Ascending aorta (tissue), 2 donors: ENCODE measurements at regions not wholly inside any gene's neighbourhood (a gene's known extent, or its start where the extent isn't known, plus 50 kb on each side); places are given as distances from the start of the nearest gene placed in this dataset.

Source experiments
- DNase-seq, 2 donors: peaks; one replicate each; pipeline ENCODE4 v3.0.0-alpha.2; 2019; ENCODE audit warnings: low spot score in 2 of 2
- H3K27ac ChIP-seq, 2 donors: fragments of 200-600 bp; sonication (generic); one replicate each; pipeline ENCODE4 v1.5.1; 2016 to 2017; ENCODE audit warnings: mild to moderate bottlenecking in 1 of 2
- H3K27me3 ChIP-seq: fragments of 200-600 bp; sonication (generic); one replicate; pipeline ENCODE4 v1.5.1; 2017
- H3K36me3 ChIP-seq, 2 donors: fragments of 200-600 bp; sonication (generic); one replicate each; pipeline ENCODE4 v1.5.1; 2016
- H3K4me1 ChIP-seq, 2 donors: fragments of 200-600 bp; sonication (generic); one replicate each; pipeline ENCODE4 v1.5.1; 2016 to 2017; ENCODE audit warnings: mild to moderate bottlenecking in 1 of 2
- H3K4me3 ChIP-seq, 2 donors: fragments of 200-600 bp; sonication (generic); one replicate each; pipeline ENCODE4 v1.5.1; 2016 to 2017; ENCODE audit warnings: mild to moderate bottlenecking in 1 of 2
- H3K9me3 ChIP-seq, 2 donors: fragments of 200-600 bp; sonication (generic); one replicate each; pipeline ENCODE4 v1.5.1; 2016
- CTCF ChIP-seq, 3 experiments: fragments of 200-600 bp in 2 of 3; fragments of 450-650 bp in 1 of 3; sonication (generic) in 2 of 3; IDR thresholded peaks; one replicate each; pipeline ENCODE4 v1.5.1; 2016 to 2019; ENCODE audit warnings: antibody characterized with exemption in 3 of 3, mild to moderate bottlenecking in 1 of 3, moderate library complexity in 1 of 3
- intact Hi-C: fragments of 100-400 bp; cut with DNase I; formaldehyde crosslinking; loops from one replicate; pipeline ENCODE4 v1.15.1; 2023

DNA sequence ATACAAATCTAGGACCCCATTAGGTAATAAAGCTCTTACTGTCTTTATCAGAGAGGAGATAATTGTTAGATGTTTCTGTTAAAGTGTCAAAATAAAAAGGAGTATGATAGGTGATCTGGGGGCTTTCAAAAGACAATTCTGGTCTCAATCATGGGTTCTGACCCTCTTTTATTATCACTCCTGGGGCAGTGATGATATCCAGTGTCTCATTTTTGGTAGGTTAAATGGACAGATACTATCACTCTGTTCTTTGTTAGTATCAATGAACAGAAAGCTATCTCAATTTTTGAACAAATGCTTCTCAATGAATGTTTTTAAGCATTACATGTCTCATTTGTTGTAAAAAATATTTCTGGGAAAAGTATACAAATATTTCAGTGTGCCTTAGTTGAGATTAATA lies 405.9 kb downstream of the MLLT3 start:
- Histone ChIP-seq H3K4me1 (no peaks in the 10 kb centered on the region), H3K4me3 (no peak overlapping the region), H3K9me3 (no peaks in the 10 kb centered on the region), H3K36me3 (no peaks in the 10 kb centered on the region), H3K27me3 (no peaks in the 10 kb centered on the region), H3K27ac (no peak overlapping the region)
- DNase-seq = no peak
- no peak for TF ChIP-seq CTCF (IDR thresholded peaks at IDR 0.05)
- intact Hi-C loops = no loop called here

GRCh38 chr9:20215552-20215951 lies 406.7 kb downstream of the MLLT3 start:
- no peaks in the 10 kb centered on the region for H3K4me1 ChIP-seq
- no peak for TF ChIP-seq CTCF (IDR thresholded peaks at IDR 0.05)
- intact Hi-C loops = no loop called here
- DNase-seq = no peak
- no peaks in the 10 kb centered on the region for H3K9me3 ChIP-seq
- no peak overlapping the region for H3K4me3 ChIP-seq
- H3K27ac ChIP-seq = no peak overlapping the region
- H3K27me3 ChIP-seq = no peaks in the 10 kb centered on the region
- no peaks in the 10 kb centered on the region for H3K36me3 ChIP-seq

DNA sequence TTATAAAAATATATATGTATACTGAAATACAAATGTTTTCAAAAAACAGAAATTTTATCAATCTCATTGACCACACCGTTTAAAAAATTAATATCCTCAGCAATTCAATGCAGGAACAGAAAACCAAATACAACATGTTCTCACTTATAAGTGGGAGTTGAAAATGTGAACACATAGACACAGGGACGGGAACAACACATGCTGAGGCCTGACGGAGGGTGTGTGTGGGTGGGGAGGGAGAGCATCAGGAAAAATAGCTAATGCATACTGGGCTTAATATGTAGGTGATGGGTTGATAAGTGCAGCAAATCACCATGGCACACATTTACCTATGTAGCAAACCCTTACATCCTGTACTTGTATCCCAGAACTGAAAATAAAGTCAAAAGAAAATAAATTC lies 409.5 kb downstream of the MLLT3 start:
- no peak for TF ChIP-seq CTCF (IDR thresholded peaks at IDR 0.05)
- Histone ChIP-seq H3K27me3 (no peaks in the 10 kb centered on the region), H3K4me1 (no peaks in the 10 kb centered on the region), H3K9me3 (no peaks in the 10 kb centered on the region), H3K4me3 (no peak overlapping the region), H3K27ac (no peak overlapping the region), H3K36me3 (no peaks in the 10 kb centered on the region)
- no peak for DNase-seq
- intact Hi-C loops = no loop called here

- no peak overlapping the region for H3K27ac ChIP-seq
- H3K27me3 ChIP-seq = no peaks in the 10 kb centered on the region
- DNase-seq = no peak
- no peak overlapping the region for H3K4me3 ChIP-seq
- no peaks in the 10 kb centered on the region for H3K4me1 ChIP-seq
- H3K9me3 ChIP-seq = no peaks in the 10 kb centered on the region
- TF ChIP-seq CTCF (IDR thresholded peaks at IDR 0.05) = no peak
- no peaks in the 10 kb centered on the region for H3K36me3 ChIP-seq
- intact Hi-C loops = no loop called here
Observed at GRCh38 chr9:20209391-20210340, 412.6 kb downstream of the MLLT3 start.

DNA sequence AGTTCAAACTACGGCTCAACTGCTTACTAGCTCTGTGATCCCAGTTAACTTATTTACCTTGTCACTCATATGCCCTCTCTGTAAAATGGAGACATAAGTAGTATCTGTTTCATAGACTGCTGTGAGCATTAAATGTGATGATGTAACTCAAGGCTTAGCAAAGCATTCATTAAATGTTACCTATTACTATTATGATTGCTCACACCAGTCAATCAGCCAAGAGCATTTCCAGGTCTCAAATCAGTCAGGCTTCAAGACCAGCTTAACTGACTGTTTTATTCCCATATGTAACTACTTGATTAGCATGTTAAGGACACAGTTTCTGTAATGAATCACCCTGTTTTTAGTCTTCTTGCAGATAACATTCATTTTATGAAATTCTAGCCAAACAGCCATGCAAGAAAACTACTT lies 413.3 kb downstream of the MLLT3 start:
- TF ChIP-seq CTCF (IDR thresholded peaks at IDR 0.05) = no peak
- intact Hi-C loops = no loop called here
- Histone ChIP-seq H3K4me3 (no peak overlapping the region), H3K27me3 (no peaks in the 10 kb centered on the region), H3K9me3 (no peaks in the 10 kb centered on the region), H3K36me3 (no peaks in the 10 kb centered on the region), H3K27ac (no peak overlapping the region), H3K4me1 (no peaks in the 10 kb centered on the region)
- no peak for DNase-seq
